Liver (tissue), 7 donors: ENCODE measurements at regions not wholly inside any gene's neighbourhood (a gene's known extent, or its start where the extent isn't known, plus 50 kb on each side); places are given as distances from the start of the nearest gene placed in this dataset.

Experiments used
- DNase-seq: peaks from one replicate; pipeline ENCODE4 v3.0.0-alpha.2; 2017; ENCODE audit warnings: low spot score
- H3K27ac ChIP-seq, 2 donors: one replicate each; pipeline ENCODE4 v1.7.0; 2013; ENCODE audit warnings: inconsistent platforms in 2 of 2, low read length in 2 of 2, control low read depth in 1 of 2, low read depth in 1 of 2, mild to moderate bottlenecking in 1 of 2
- H3K27me3 ChIP-seq, 4 donors: one replicate each; pipeline versions ENCODE4 v1.6.1 to v1.7.0; 2013; ENCODE audit warnings: low read length in 3 of 4, inconsistent platforms in 1 of 4, mild to moderate bottlenecking in 1 of 4, moderate library complexity in 1 of 4; ENCODE audit not compliant: control insufficient read depth in 4 of 4, insufficient read depth in 4 of 4
- H3K36me3 ChIP-seq, 4 donors: one replicate each; pipeline versions ENCODE4 v1.6.1 to v1.7.0; 2013; ENCODE audit warnings: low read length in 3 of 4, mild to moderate bottlenecking in 3 of 4, low read depth in 1 of 4, moderate library complexity in 1 of 4; ENCODE audit not compliant: control insufficient read depth in 4 of 4, insufficient read depth in 3 of 4
- H3K4me1 ChIP-seq, 4 donors: one replicate each; pipeline versions ENCODE4 v1.6.1 to v1.7.0; 2013; ENCODE audit warnings: low read length in 3 of 4, mild to moderate bottlenecking in 3 of 4, moderate library complexity in 1 of 4; ENCODE audit not compliant: control insufficient read depth in 4 of 4, insufficient read depth in 4 of 4
- H3K4me3 ChIP-seq, 3 donors: one replicate each; pipeline versions ENCODE4 v1.6.1 to v1.7.0; 2013; ENCODE audit warnings: low read length in 3 of 3, control low read depth in 1 of 3, low read depth in 1 of 3, mild to moderate bottlenecking in 1 of 3
- H3K9ac ChIP-seq, 2 donors: one replicate each; pipeline ENCODE4 v1.7.0; 2013; ENCODE audit warnings: low read length in 2 of 2, mild to moderate bottlenecking in 2 of 2, moderate library complexity in 2 of 2, control low read depth in 1 of 2, low read depth in 1 of 2
- H3K9me3 ChIP-seq, 4 donors: one replicate each; pipeline versions ENCODE4 v1.6.1 to v1.7.0; 2013; ENCODE audit warnings: low read length in 3 of 4; ENCODE audit not compliant: control insufficient read depth in 4 of 4
- ATF3 ChIP-seq: IDR thresholded peaks from 2 replicates; pipeline ENCODE4 v1.6.1; 2016; ENCODE audit warnings: antibody characterized with exemption
- EGR1 ChIP-seq, 2 donors: IDR thresholded peaks; 2 replicates each; pipeline ENCODE4 v1.6.1; 2016 to 2018; ENCODE audit warnings: antibody characterized with exemption in 2 of 2, low read depth in 2 of 2
- FOXA1 ChIP-seq: IDR thresholded peaks from 2 replicates; pipeline ENCODE4 v1.6.1; 2016; ENCODE audit warnings: antibody characterized with exemption
- FOXA2 ChIP-seq: IDR thresholded peaks from 2 replicates; pipeline ENCODE4 v1.6.1; 2016; ENCODE audit warnings: antibody characterized with exemption
- GABPA ChIP-seq, 2 donors: IDR thresholded peaks in 1 of 2; conservative IDR thresholded peaks in 1 of 2; 2 replicates each; pipeline ENCODE4 v1.6.1; 2016; ENCODE audit warnings: antibody characterized with exemption in 2 of 2, mild to moderate bottlenecking in 1 of 2, moderate library complexity in 1 of 2
- HNF4A ChIP-seq, 2 donors: conservative IDR thresholded peaks; 2 replicates each; pipeline ENCODE4 v1.6.1; 2016; ENCODE audit warnings: antibody characterized with exemption in 2 of 2, mild to moderate bottlenecking in 2 of 2
- HNF4G ChIP-seq: IDR thresholded peaks from 2 replicates; pipeline ENCODE4 v1.6.1; 2016; ENCODE audit warnings: antibody characterized with exemption
- JUND ChIP-seq, 2 donors: IDR thresholded peaks; 2 replicates each; pipeline ENCODE4 v1.6.1; 2016; ENCODE audit warnings: antibody characterized with exemption in 2 of 2
- MAX ChIP-seq: IDR thresholded peaks from 2 replicates; pipeline ENCODE4 v1.6.1; 2016; ENCODE audit warnings: antibody characterized with exemption
- RAD21 ChIP-seq, 2 donors: IDR thresholded peaks; 2 replicates each; pipeline ENCODE4 v1.6.1; 2016; ENCODE audit warnings: antibody characterized with exemption in 2 of 2, mild to moderate bottlenecking in 2 of 2
- RXRA ChIP-seq, 2 donors: IDR thresholded peaks; 2 replicates each; pipeline ENCODE4 v1.6.1; 2017 to 2018; ENCODE audit warnings: antibody characterized with exemption in 2 of 2, mild to moderate bottlenecking in 1 of 2
- SP1 ChIP-seq: IDR thresholded peaks from 2 replicates; pipeline ENCODE4 v1.6.1; 2018; ENCODE audit warnings: antibody characterized with exemption, mild to moderate bottlenecking
- YY1 ChIP-seq: IDR thresholded peaks from 2 replicates; pipeline ENCODE4 v1.6.1; 2016; ENCODE audit warnings: antibody characterized with exemption, mild to moderate bottlenecking
- ZBTB33 ChIP-seq: IDR thresholded peaks from 2 replicates; pipeline ENCODE4 v1.6.1; 2016; ENCODE audit warnings: antibody characterized with exemption
- WGBS: extraction: QIAGEN DNeasy Blood & Tissue Kit; methylation state at CpG from one replicate; pipeline ENCODE4 v1.1.7; 2013; 5-methylcytosine and 5-hydroxymethylcytosine counted together
- donor health status: healthy.
- donor health status: healthy.
- donor health status: healthy.
- donor health status: healthy.

- Histone ChIP-seq H3K4me3 (no peak overlapping the region), H3K27ac (no peak overlapping the region), H3K9me3 (no peaks in the 10 kb centered on the region), H3K4me1 (no peaks in the 10 kb centered on the region), H3K9ac (no peak overlapping the region), H3K36me3 (no peaks in the 10 kb centered on the region), H3K27me3 (peaks cover 0 to 2% (median 0%) of the 10 kb centered on the region in 4 donors)
- WGBS: 89% methylated on average over 6 of the region's 6 CpGs
- TF ChIP-seq ZBTB33 (no peak), MAX (no peak), JUND (IDR thresholded peaks at IDR 0.05) (no peak), RXRA (IDR thresholded peaks at IDR 0.05) (no peak), EGR1 (IDR thresholded peaks at IDR 0.05; ENCODE audit: low read depth in 2 of 2) (no peak), SP1 (no peak), HNF4G (no peak), HNF4A (conservative IDR thresholded peaks at IDR 0.05) (no peak), RAD21 (IDR thresholded peaks at IDR 0.05) (no peak), FOXA1 (no peak), ATF3 (no peak), FOXA2 (no peak)
- DNase-seq: no peak
Observed at GRCh38 chr11:33967451-33967850, 75.6 kb upstream of the LMO2 start.

- Histone ChIP-seq H3K9ac (no peak overlapping the region), H3K9me3 (no peaks in the 10 kb centered on the region), H3K27ac (no peak overlapping the region), H3K27me3 (peaks cover 0 to 2% (median 0%) of the 10 kb centered on the region in 4 donors), H3K4me1 (no peaks in the 10 kb centered on the region), H3K4me3 (no peak overlapping the region), H3K36me3 (no peaks in the 10 kb centered on the region)
- DNase-seq: no peak
- TF ChIP-seq RXRA (IDR thresholded peaks at IDR 0.05) (no peak), GABPA (IDR thresholded peaks at IDR 0.05 in 1 of 2, conservative IDR thresholded peaks at IDR 0.05 in 1 of 2) (no peak)
- 88% methylated on average over 1 of the region's 1 CpG for WGBS
Observed at GRCh38 chr11:33965032-33965431, 73.2 kb upstream of the LMO2 start.

- TF ChIP-seq HNF4A (conservative IDR thresholded peaks at IDR 0.05): no peak
- no peak for TF ChIP-seq SP1
- no peak for TF ChIP-seq EGR1 (IDR thresholded peaks at IDR 0.05; ENCODE audit: low read depth in 2 of 2)
- no peak for TF ChIP-seq YY1
- no peak overlapping the region for H3K4me3 ChIP-seq
- H3K9me3 ChIP-seq: no peaks in the 10 kb centered on the region
- H3K27ac ChIP-seq: no peak overlapping the region
- no peaks in the 10 kb centered on the region for H3K36me3 ChIP-seq
- H3K9ac ChIP-seq: no peak overlapping the region
- no peak for DNase-seq
- WGBS: 74% methylated on average over 3 of the region's 3 CpGs
- no peaks in the 10 kb centered on the region for H3K4me1 ChIP-seq
- peaks cover 0 to 4% (median 0%) of the 10 kb centered on the region in 4 donors for H3K27me3 ChIP-seq
Observed at GRCh38 chr11:33959855-33960400, 68.1 kb upstream of the LMO2 start.
